HEK293 (cell line): ENCODE measurements at regions not wholly inside any gene's neighbourhood (a gene's known extent, or its start where the extent isn't known, plus 50 kb on each side); places are given as distances from the start of the nearest gene placed in this dataset.

Experiments
- CTCF ChIA-PET: fragments of 350-600 bp; formaldehyde crosslinking; extraction: SDS; loops from one replicate; lab custom pipeline; 2021; ENCODE audit warnings: antibody characterized with exemption; lab: Yijun Ruan, JAX
- POLR2A ChIA-PET: fragments of 300-600 bp; formaldehyde crosslinking; extraction: SDS; loops from one replicate; lab custom pipeline; 2020; ENCODE audit warnings: antibody characterized with exemption, inconsistent platforms; lab: Yijun Ruan, JAX
- H3K27ac ChIP-seq: fragments of 200-500 bp; sonication (Bioruptor generic); 2 replicates; pipeline ENCODE4 v1.5.1; 2014; ENCODE audit warnings: low read depth, low read length, control low read depth, inconsistent platforms; ENCODE audit errors: extremely low read depth
- H3K36me3 ChIP-seq, 2 experiments: fragments of 200-500 bp in 1 of 2; sonication (Bioruptor generic) in 1 of 2; 1 replicate in 1 of 2; 2 replicates in 1 of 2; pipeline ENCODE4 v1.5.1; 2014 to 2017; ENCODE audit warnings: inconsistent platforms in 2 of 2, low read length in 2 of 2; ENCODE audit not compliant: control insufficient read depth in 2 of 2, insufficient read depth in 1 of 2
- H3K4me1 ChIP-seq: fragments of 200-500 bp; sonication (Bioruptor generic); 2 replicates; pipeline ENCODE4 v1.5.1; 2014; ENCODE audit warnings: mild to moderate bottlenecking, low read length, inconsistent platforms; ENCODE audit not compliant: control insufficient read depth, insufficient read depth
- H3K4me3 ChIP-seq: 2 replicates; pipeline ENCODE4 v1.5.1; 2011; ENCODE audit warnings: low read depth, mild to moderate bottlenecking, control low read depth, low read length, moderate library complexity
- H3K9me3 ChIP-seq: fragments of 200-500 bp; sonication (Bioruptor generic); 2 replicates; pipeline ENCODE4 v1.5.1; 2014; ENCODE audit warnings: low read depth, low read length, inconsistent platforms; ENCODE audit not compliant: control insufficient read depth, insufficient read depth
- KLF10 ChIP-seq: fragments of 450-650 bp; IDR thresholded peaks from 2 replicates; pipeline ENCODE4 v1.5.1; 2018; ENCODE audit warnings: missing biosample characterization, mild to moderate bottlenecking, missing genetic modification characterization
- REPIN1 ChIP-seq: fragments of 450-650 bp; formaldehyde crosslinking; IDR thresholded peaks from 2 replicates; pipeline ENCODE4 v1.5.1; 2017; ENCODE audit warnings: missing biosample characterization, missing genetic modification characterization, low read depth
- SCRT2 ChIP-seq: fragments of 450-650 bp; formaldehyde crosslinking; IDR thresholded peaks from 2 replicates; pipeline ENCODE4 v1.5.1; 2016; ENCODE audit warnings: missing biosample characterization, missing genetic modification characterization
- SETDB1 ChIP-seq: IDR thresholded peaks from one replicate; pipeline ENCODE4 v1.6.1; 2017; ENCODE audit warnings: mild to moderate bottlenecking, low read length, moderate library complexity, mixed read lengths; ENCODE audit not compliant: insufficient read length
- ZBTB17 ChIP-seq: fragments of 450-650 bp; formaldehyde crosslinking; IDR thresholded peaks from 2 replicates; pipeline ENCODE4 v1.5.1; 2016; ENCODE audit warnings: missing biosample characterization, missing genetic modification characterization
- ZBTB44 ChIP-seq: fragments of 450-650 bp; IDR thresholded peaks from 2 replicates; pipeline ENCODE4 v1.5.1; 2018; ENCODE audit warnings: missing biosample characterization, mild to moderate bottlenecking, missing genetic modification characterization
- ZIC2 ChIP-seq: fragments of 450-650 bp; formaldehyde crosslinking; IDR thresholded peaks from 2 replicates; pipeline ENCODE4 v1.5.1; 2016; ENCODE audit warnings: missing biosample characterization, missing genetic modification characterization
- ZNF10 ChIP-seq: fragments of 450-650 bp; formaldehyde crosslinking; IDR thresholded peaks from 2 replicates; pipeline ENCODE4 v1.5.1; 2017; ENCODE audit warnings: missing biosample characterization, missing genetic modification characterization
- ZNF18 ChIP-seq: fragments of 450-650 bp; formaldehyde crosslinking; IDR thresholded peaks from 2 replicates; pipeline ENCODE4 v1.5.1; 2016; ENCODE audit warnings: missing biosample characterization, missing genetic modification characterization
- ZNF19 ChIP-seq: fragments of 450-650 bp; formaldehyde crosslinking; IDR thresholded peaks from 2 replicates; pipeline ENCODE4; 2016; ENCODE audit warnings: missing biosample characterization, missing genetic modification characterization, low read depth
- ZNF23 ChIP-seq: fragments of 450-650 bp; formaldehyde crosslinking; IDR thresholded peaks from 2 replicates; pipeline ENCODE4 v1.5.1; 2016; ENCODE audit warnings: missing biosample characterization, missing genetic modification characterization, borderline replicate concordance
- ZNF292 ChIP-seq: fragments of 450-650 bp; formaldehyde crosslinking; IDR thresholded peaks from 2 replicates; pipeline ENCODE4 v1.5.1; 2016; ENCODE audit warnings: low read depth, missing biosample characterization, missing genetic modification characterization, borderline replicate concordance
- ZNF394 ChIP-seq: fragments of 450-650 bp; formaldehyde crosslinking; IDR thresholded peaks from 2 replicates; pipeline ENCODE4 v1.5.1; 2016; ENCODE audit warnings: missing biosample characterization, missing genetic modification characterization, mild to moderate bottlenecking, moderate library complexity, borderline replicate concordance
- ZNF501 ChIP-seq: fragments of 450-650 bp; formaldehyde crosslinking; IDR thresholded peaks from 2 replicates; pipeline ENCODE4 v1.5.1; 2016; ENCODE audit warnings: missing biosample characterization, missing genetic modification characterization
- ZNF510 ChIP-seq: fragments of 450-650 bp; formaldehyde crosslinking; IDR thresholded peaks from 2 replicates; pipeline ENCODE4 v1.5.1; 2018; ENCODE audit warnings: mild to moderate bottlenecking, missing genetic modification characterization, missing biosample characterization; ENCODE audit not compliant: insufficient replicate concordance
- ZNF544 ChIP-seq: fragments of 450-650 bp; formaldehyde crosslinking; IDR thresholded peaks from 2 replicates; pipeline ENCODE4 v1.5.0; 2017; ENCODE audit warnings: missing biosample characterization, missing genetic modification characterization
- ZNF600 ChIP-seq: fragments of 450-650 bp; formaldehyde crosslinking; IDR thresholded peaks from 2 replicates; pipeline ENCODE4 v1.5.1; 2016; ENCODE audit warnings: missing biosample characterization, missing genetic modification characterization
- ZNF624 ChIP-seq: fragments of 450-650 bp; formaldehyde crosslinking; IDR thresholded peaks from 2 replicates; pipeline ENCODE4 v1.5.1; 2017; ENCODE audit warnings: missing biosample characterization, missing genetic modification characterization

- Histone ChIP-seq H3K27ac (no peak overlapping the region), H3K4me1 (no peaks in the 10 kb centered on the region; the same call in 1 of the 2 replicates)
- ChIA-PET POLR2A (no interaction called here), CTCF (interaction anchor here (0.6 to 0.8 kb wide), 2 partner anchors 119 to 612 kb away, joined by 3 to 4 read pairs; no protein-coding TSS in a partner anchor)
- TF ChIP-seq KLF10 (no peak), ZBTB44 (tag by site-specific recombination) (0 out of 2 replicates have a peak, but pooled peaks have one; percentile 47), ZNF600 (tag by site-specific recombination) (peak; percentile 55), ZNF501 (no peak), REPIN1 (tag by site-specific recombination) (no peak), ZNF624 (tag by site-specific recombination) (no peak), ZNF23 (tag by site-specific recombination) (no peak), ZBTB17 (tag by site-specific recombination) (peak; percentile 46; the same call in 1 of the 2 replicates), SCRT2 (peak; percentile 54; the same call in 1 of the 2 replicates), ZIC2 (tag by site-specific recombination) (peak; percentile 13; the same call in 1 of the 2 replicates), ZNF18 (tag by site-specific recombination) (peak; percentile 65; the same call in 1 of the 2 replicates), ZNF10 (no peak; the same call in 1 of the 2 replicates), ZNF510 (tag by site-specific recombination) (no peak)
- TF ChIP-seq, all 188 proteins: peak for 6
- Histone ChIP-seq H3K36me3 (no peaks in the 10 kb centered on the region), H3K4me3 (no peak overlapping the region), H3K9me3 (no peaks in the 10 kb centered on the region)
Observed at GRCh38 chr20:53750827-53751619, 157.4 kb upstream of the ZNF217 start.

GRCh38 chr20:53749499-53749898 lies 155.9 kb upstream of the ZNF217 start:
- H3K36me3 ChIP-seq = no peaks in the 10 kb centered on the region
- H3K4me3 ChIP-seq = no peak overlapping the region
- TF ChIP-seq ZNF19 (tag by site-specific recombination) (no peak), ZNF394 (tag by site-specific recombination) (no peak), SETDB1 (no peak), ZNF544 (tag by site-specific recombination) (no peak), ZNF292 (tag by site-specific recombination) (no peak)
- H3K9me3 ChIP-seq = no peaks in the 10 kb centered on the region
- POLR2A ChIA-PET = interaction anchor here (0.8 kb wide), 1 partner anchor 156 kb away, joined by 3 read pairs; the partner anchor contains the start of gene ZNF217
- CTCF ChIA-PET = interaction anchor here (0.5 to 1.9 kb wide), 3 partner anchors 10 to 88 kb away, joined by 3 to 5 read pairs (median 3); no protein-coding TSS in a partner anchor
- H3K27ac ChIP-seq = no peak overlapping the region
- H3K4me1 ChIP-seq = no peaks in the 10 kb centered on the region; the same call in 1 of the 2 replicates
